Keratinocyte (primary cell): ENCODE measurements at regions not wholly inside any gene's neighbourhood (a gene's known extent, or its start where the extent isn't known, plus 50 kb on each side); places are given as distances from the start of the nearest gene placed in this dataset.

Experiments
- DNase-seq: peaks from one replicate; pipeline ENCODE4 v3.0.0-alpha.2; 2011; ENCODE audit warnings: low read depth, missing footprints, low spot score
- FAIRE-seq: peaks from 2 replicates; lab custom pipeline; 2011; peaks lifted over from hg19 to GRCh38; lab: Jason Lieb, UNC
- H2AFZ ChIP-seq: 2 replicates; pipeline ENCODE4 v1.6.0; 2012; ENCODE audit warnings: low read length, control low read depth, inconsistent platforms; ENCODE audit not compliant: control insufficient read depth
- H3K27ac ChIP-seq: 2 replicates; pipeline ENCODE4 v1.5.1; 2011; ENCODE audit warnings: low read length; ENCODE audit not compliant: control insufficient read depth, insufficient read depth
- H3K27me3 ChIP-seq: 3 replicates; pipeline ENCODE4 v1.6.0; 2011; ENCODE audit warnings: low read length; ENCODE audit not compliant: control insufficient read depth, insufficient read depth; ENCODE audit errors: extremely low read depth
- H3K36me3 ChIP-seq, 2 experiments: 2 replicates in 1 of 2; 3 replicates in 1 of 2; pipeline ENCODE4 v1.5.1; 2011; ENCODE audit warnings: low read length in 2 of 2, mild to moderate bottlenecking in 1 of 2; ENCODE audit not compliant: control insufficient read depth in 2 of 2, insufficient read depth in 2 of 2; ENCODE audit errors: extremely low read depth in 1 of 2
- H3K4me1 ChIP-seq: 3 replicates; pipeline ENCODE4 v1.5.1; 2011; ENCODE audit warnings: low read length; ENCODE audit not compliant: control insufficient read depth, insufficient read depth; ENCODE audit errors: extremely low read depth
- H3K4me2 ChIP-seq: 3 replicates; pipeline ENCODE4 v1.6.0; 2011; ENCODE audit warnings: low read depth, low read length; ENCODE audit not compliant: control insufficient read depth, insufficient read depth; ENCODE audit errors: extremely low read depth
- H3K4me3 ChIP-seq, 3 experiments: fragments of 200-600 bp in 1 of 3; sonication (generic) in 1 of 3; 2 replicates in 2 of 3; 3 replicates in 1 of 3; pipeline ENCODE4 v1.5.1; 2011 to 2016; ENCODE audit warnings: low read length in 3 of 3, mild to moderate bottlenecking in 3 of 3, control low read depth in 2 of 3, inconsistent platforms in 1 of 3, low read depth in 1 of 3, mixed read lengths in 1 of 3, mixed run types in 1 of 3, moderate library complexity in 1 of 3; ENCODE audit not compliant: control insufficient read depth in 2 of 3, insufficient read depth in 2 of 3; ENCODE audit errors: extremely low read depth in 1 of 3
- H3K79me2 ChIP-seq: 2 replicates; pipeline ENCODE4 v1.6.0; 2012; ENCODE audit warnings: low read length; ENCODE audit not compliant: control insufficient read depth, insufficient read depth
- H3K9ac ChIP-seq: 3 replicates; pipeline ENCODE4 v1.6.0; 2011; ENCODE audit warnings: low read length; ENCODE audit not compliant: control insufficient read depth, insufficient read depth; ENCODE audit errors: extremely low read depth
- H3K9me1 ChIP-seq: 3 replicates; pipeline ENCODE4 v1.6.0; 2011; ENCODE audit warnings: low read length; ENCODE audit not compliant: control insufficient read depth, insufficient read depth; ENCODE audit errors: extremely low read depth
- H3K9me3 ChIP-seq: 2 replicates; pipeline ENCODE4 v1.5.1; 2012; ENCODE audit warnings: low read depth, low read length; ENCODE audit not compliant: control insufficient read depth
- H4K20me1 ChIP-seq: 3 replicates; pipeline ENCODE4 v1.6.0; 2011; ENCODE audit warnings: low read length; ENCODE audit not compliant: control insufficient read depth, insufficient read depth; ENCODE audit errors: extremely low read depth
- EZH2 ChIP-seq: IDR thresholded peaks from one replicate; pipeline ENCODE4 v1.6.1; 2012; ENCODE audit warnings: inconsistent platforms, mild to moderate bottlenecking, low read length, moderate library complexity
- dilution Hi-C: fragments of 300-500 bp; cut with MboI; formaldehyde crosslinking; loops from one replicate; pipeline ENCODE4 v1.7.0; 2020; ENCODE audit warnings: low sequenced_read_pairs; ENCODE audit not compliant: extremely low pct_ligation_motif_present
- TF ChIP-seq, protein P1 (sequence below), 3 experiments: IDR thresholded peaks in 1 of 3; conservative IDR thresholded peaks in 1 of 3; optimal IDR thresholded peaks in 1 of 3; 2 replicates in 2 of 3; 3 replicates in 1 of 3; pipeline versions ENCODE3 to v1.5.1; 2011; ENCODE audit warnings: low read length in 3 of 3, mild to moderate bottlenecking in 3 of 3, moderate library complexity in 2 of 3, control low read depth in 1 of 3, inconsistent platforms in 1 of 3; ENCODE audit not compliant: insufficient read depth in 2 of 3; ENCODE audit errors: extremely low read depth in 1 of 3

DNA sequence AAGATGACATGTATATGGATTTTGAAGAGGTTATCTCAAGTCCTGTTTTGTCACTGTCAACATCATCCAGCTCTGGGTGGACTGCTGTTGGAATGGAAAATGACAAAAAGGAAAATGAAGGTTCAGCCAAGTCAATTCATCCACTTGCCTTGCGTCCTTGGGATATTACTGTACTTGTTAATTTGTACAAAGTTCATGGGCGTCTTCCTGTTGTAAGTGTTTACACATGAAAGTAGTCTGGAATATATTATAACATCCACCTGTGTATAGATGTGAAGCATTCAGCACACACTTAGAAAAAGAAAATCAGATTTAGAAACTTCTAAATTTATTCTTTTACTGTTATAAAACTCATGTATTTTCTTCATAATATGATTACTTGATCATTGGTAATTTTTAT, 67.2 kb downstream of the BLTP1 start:
- Histone ChIP-seq H3K9ac (no peak overlapping the region), H3K36me3 (peaks cover 7 to 9% of the 10 kb centered on the region in 2 experiments), H3K79me2 (no peaks in the 10 kb centered on the region), H4K20me1 (no peaks in the 10 kb centered on the region), H3K27me3 (no peaks in the 10 kb centered on the region), H3K27ac (no peak overlapping the region), H3K4me3 (no peak overlapping the region), H3K9me1 (no peaks in the 10 kb centered on the region), H3K4me2 (no peak overlapping the region), H2AFZ (no peak overlapping the region), H3K4me1 (no peaks in the 10 kb centered on the region), H3K9me3 (no peaks in the 10 kb centered on the region)
- TF ChIP-seq EZH2 = no peak
- DNase-seq (no peak), FAIRE-seq (no peak)
- dilution Hi-C loops = no loop called here

DNA sequence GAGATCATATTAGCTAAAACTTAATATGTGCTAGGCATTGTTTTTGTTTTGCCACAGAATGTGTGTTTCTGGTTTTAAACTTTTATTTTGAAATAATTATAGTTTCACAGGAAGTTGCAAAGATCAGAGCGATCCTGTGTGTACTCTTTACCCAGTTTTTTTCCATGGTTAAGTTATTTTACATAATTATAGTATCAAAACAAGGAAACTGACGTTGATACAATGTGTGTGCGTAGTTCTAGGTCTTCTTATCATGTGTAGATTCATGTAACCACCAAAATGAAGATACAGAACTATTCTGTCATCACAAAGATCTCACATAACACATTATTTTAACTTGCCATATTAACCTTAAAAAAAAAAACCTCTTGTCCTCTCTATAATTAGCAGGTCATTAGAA, 69.2 kb downstream of the BLTP1 start:
- FAIRE-seq = no peak
- no peaks in the 10 kb centered on the region for H3K9me3 ChIP-seq
- H3K27ac ChIP-seq = no peak overlapping the region
- no peaks in the 10 kb centered on the region for H4K20me1 ChIP-seq
- dilution Hi-C loops = no loop called here
- no peak for TF ChIP-seq EZH2
- TF ChIP-seq, protein P1, sequence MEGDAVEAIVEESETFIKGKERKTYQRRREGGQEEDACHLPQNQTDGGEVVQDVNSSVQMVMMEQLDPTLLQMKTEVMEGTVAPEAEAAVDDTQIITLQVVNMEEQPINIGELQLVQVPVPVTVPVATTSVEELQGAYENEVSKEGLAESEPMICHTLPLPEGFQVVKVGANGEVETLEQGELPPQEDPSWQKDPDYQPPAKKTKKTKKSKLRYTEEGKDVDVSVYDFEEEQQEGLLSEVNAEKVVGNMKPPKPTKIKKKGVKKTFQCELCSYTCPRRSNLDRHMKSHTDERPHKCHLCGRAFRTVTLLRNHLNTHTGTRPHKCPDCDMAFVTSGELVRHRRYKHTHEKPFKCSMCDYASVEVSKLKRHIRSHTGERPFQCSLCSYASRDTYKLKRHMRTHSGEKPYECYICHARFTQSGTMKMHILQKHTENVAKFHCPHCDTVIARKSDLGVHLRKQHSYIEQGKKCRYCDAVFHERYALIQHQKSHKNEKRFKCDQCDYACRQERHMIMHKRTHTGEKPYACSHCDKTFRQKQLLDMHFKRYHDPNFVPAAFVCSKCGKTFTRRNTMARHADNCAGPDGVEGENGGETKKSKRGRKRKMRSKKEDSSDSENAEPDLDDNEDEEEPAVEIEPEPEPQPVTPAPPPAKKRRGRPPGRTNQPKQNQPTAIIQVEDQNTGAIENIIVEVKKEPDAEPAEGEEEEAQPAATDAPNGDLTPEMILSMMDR (optimal IDR thresholded peaks at IDR 0.05 in 1 of 3, IDR thresholded peaks at IDR 0.05 in 1 of 3, conservative IDR thresholded peaks at IDR 0.05 in 1 of 3; ENCODE audit: extremely low read depth in 1 of 3, insufficient read depth in 2 of 3, low read length in 3 of 3) = no peak
- H3K36me3 ChIP-seq = peaks cover 9% of the 10 kb centered on the region in 2 experiments
- H3K4me2 ChIP-seq = no peak overlapping the region
- no peak overlapping the region for H3K9ac ChIP-seq
- H3K4me3 ChIP-seq = no peak overlapping the region
- no peaks in the 10 kb centered on the region for H3K4me1 ChIP-seq
- DNase-seq = no peak
- H3K79me2 ChIP-seq = no peaks in the 10 kb centered on the region
- no peaks in the 10 kb centered on the region for H3K9me1 ChIP-seq
- H3K27me3 ChIP-seq = no peaks in the 10 kb centered on the region
- H2AFZ ChIP-seq = no peak overlapping the region

DNA sequence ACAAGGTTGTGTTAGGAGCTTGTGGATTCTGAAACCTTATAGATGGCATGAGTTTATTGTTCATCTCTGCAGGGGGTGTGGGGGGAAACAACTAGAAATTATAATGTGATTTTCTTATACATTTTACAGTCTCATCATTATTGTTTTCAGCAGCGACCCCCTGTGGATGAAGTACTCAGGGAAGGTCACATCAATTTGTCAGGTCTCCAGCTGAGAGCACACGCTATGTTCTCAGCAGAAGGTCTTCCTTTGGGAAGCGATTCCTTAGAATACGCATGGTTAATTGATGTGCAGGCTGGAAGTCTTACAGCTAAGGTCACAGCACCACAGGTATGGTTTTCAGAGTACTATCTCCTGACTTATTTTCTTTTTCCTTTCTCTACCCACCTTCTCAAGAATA, 72.2 kb downstream of the BLTP1 start:
- no peak overlapping the region for H3K4me3 ChIP-seq
- H3K27me3 ChIP-seq = no peaks in the 10 kb centered on the region
- DNase-seq (no peak), FAIRE-seq (no peak)
- no peaks in the 10 kb centered on the region for H3K9me1 ChIP-seq
- H3K36me3 ChIP-seq = peaks cover 7 to 12% of the 10 kb centered on the region in 2 experiments
- H3K9me3 ChIP-seq = no peaks in the 10 kb centered on the region
- dilution Hi-C loops = no loop called here
- no peak overlapping the region for H3K9ac ChIP-seq
- no peak overlapping the region for H3K27ac ChIP-seq
- TF ChIP-seq, protein P1 (optimal IDR thresholded peaks at IDR 0.05 in 1 of 3, IDR thresholded peaks at IDR 0.05 in 1 of 3, conservative IDR thresholded peaks at IDR 0.05 in 1 of 3; ENCODE audit: extremely low read depth in 1 of 3, insufficient read depth in 2 of 3, low read length in 3 of 3) = peak in 2 of 3 experiments; percentile 13 to 25
- no peak for TF ChIP-seq EZH2
- no peak overlapping the region for H3K4me2 ChIP-seq
- H2AFZ ChIP-seq = no peak overlapping the region
- H4K20me1 ChIP-seq = no peaks in the 10 kb centered on the region
- no peaks in the 10 kb centered on the region for H3K79me2 ChIP-seq
- no peaks in the 10 kb centered on the region for H3K4me1 ChIP-seq
